ENCODE measurements at regions not wholly inside any gene's neighbourhood (a gene's known extent, or its start where the extent isn't known, plus 50 kb on each side); places are given as distances from the start of the nearest gene placed in this dataset.

DNA sequence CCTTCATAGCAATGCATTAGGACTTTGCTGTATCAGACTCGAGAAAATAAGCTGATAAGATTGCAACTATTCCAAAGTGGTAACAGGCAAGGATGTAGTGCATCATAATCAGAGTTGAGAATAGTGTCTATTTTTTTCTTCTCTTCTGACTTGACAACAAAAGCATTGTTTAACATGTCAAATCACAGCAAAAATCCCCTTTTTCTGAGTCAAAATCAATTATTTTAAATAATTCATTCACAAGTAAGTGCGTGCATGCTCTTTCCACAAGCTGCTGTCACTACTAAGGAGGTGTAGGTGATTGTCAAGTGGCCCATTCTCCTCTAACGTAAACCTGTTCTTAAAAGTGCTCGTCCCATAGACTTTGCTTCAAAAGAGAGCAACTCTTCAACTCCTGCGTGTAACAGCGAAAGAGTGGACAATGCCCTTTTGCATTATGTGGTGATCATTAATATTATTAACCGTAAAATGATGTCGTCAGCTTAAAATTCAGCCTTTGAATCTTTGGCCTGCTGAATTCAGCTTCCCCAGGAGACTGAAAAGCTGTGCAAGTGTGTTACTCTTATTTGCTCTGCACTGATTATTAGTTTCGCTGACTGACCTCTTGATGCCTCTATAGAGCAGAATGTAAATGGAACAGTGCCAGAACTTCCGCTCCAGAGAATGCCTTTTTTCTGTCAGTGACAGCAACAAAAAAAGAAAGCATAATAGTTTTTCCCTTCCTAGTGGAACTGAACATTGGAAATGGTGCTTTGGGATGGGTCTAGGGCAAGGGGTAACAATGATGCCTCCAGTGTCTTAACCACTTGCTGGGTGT is 680.8 kb upstream of the SEMA6A start:
- no peak for ATAC-seq
- no peaks in the 10 kb centered on the region for H3K27me3 ChIP-seq

DNA sequence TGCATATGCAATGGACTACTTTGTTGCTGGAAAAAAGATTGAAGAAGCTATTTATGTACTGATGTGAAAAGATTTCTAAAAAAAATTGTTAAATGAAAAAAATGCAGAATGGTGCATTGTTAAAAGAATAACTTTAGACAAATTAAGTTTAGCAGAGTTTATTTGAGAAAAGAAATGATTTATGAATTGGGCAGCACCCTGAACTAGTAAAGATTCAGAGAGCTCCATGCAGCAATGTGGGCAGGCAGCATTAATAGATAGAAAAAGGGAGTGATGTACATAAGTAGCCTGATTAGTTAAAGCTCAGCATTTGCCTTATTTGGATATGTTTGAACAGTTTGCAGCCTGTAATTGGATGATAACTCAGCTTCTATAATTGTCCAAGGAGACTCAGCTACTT is 677.9 kb upstream of the SEMA6A start:
- H3K27me3 ChIP-seq, result no peaks in the 10 kb centered on the region
- H3K36me3 ChIP-seq, result no peaks in the 10 kb centered on the region
- ATAC-seq, result no peak
- TF ChIP-seq, protein P1, sequence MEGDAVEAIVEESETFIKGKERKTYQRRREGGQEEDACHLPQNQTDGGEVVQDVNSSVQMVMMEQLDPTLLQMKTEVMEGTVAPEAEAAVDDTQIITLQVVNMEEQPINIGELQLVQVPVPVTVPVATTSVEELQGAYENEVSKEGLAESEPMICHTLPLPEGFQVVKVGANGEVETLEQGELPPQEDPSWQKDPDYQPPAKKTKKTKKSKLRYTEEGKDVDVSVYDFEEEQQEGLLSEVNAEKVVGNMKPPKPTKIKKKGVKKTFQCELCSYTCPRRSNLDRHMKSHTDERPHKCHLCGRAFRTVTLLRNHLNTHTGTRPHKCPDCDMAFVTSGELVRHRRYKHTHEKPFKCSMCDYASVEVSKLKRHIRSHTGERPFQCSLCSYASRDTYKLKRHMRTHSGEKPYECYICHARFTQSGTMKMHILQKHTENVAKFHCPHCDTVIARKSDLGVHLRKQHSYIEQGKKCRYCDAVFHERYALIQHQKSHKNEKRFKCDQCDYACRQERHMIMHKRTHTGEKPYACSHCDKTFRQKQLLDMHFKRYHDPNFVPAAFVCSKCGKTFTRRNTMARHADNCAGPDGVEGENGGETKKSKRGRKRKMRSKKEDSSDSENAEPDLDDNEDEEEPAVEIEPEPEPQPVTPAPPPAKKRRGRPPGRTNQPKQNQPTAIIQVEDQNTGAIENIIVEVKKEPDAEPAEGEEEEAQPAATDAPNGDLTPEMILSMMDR (IDR thresholded peaks at IDR 0.05), result no peak
- TF ChIP-seq POLR2AphosphoS5 (IDR thresholded peaks at IDR 0.05) (no peak), POLR2A (IDR thresholded peaks at IDR 0.05) (no peak), EP300 (IDR thresholded peaks at IDR 0.05) (no peak)
- no peaks in the 10 kb centered on the region for H3K4me1 ChIP-seq
- no peak overlapping the region for H3K4me3 ChIP-seq
- H3K9me3 ChIP-seq, result no peaks in the 10 kb centered on the region
- H3K27ac ChIP-seq, result no peak overlapping the region

More for the DNA sequence above, 680.8 kb upstream of the SEMA6A start:
- no peaks in the 10 kb centered on the region for H3K9me3 ChIP-seq
- no peak overlapping the region for H3K27ac ChIP-seq
- H3K4me3 ChIP-seq, result no peak overlapping the region
- H3K36me3 ChIP-seq, result no peaks in the 10 kb centered on the region
- H3K4me1 ChIP-seq, result no peaks in the 10 kb centered on the region
- 61 to 64% methylated on average over 10 of the region's 10 CpGs for WGBS, 2 donors (ENCODE audit: low coverage in 1 of 2)
- TF ChIP-seq EP300 (IDR thresholded peaks at IDR 0.05), result no peak
- no peak for TF ChIP-seq POLR2A (IDR thresholded peaks at IDR 0.05)
- no peak for TF ChIP-seq POLR2AphosphoS5 (IDR thresholded peaks at IDR 0.05)
- TF ChIP-seq, protein P1 (IDR thresholded peaks at IDR 0.05), result no peak

DNA sequence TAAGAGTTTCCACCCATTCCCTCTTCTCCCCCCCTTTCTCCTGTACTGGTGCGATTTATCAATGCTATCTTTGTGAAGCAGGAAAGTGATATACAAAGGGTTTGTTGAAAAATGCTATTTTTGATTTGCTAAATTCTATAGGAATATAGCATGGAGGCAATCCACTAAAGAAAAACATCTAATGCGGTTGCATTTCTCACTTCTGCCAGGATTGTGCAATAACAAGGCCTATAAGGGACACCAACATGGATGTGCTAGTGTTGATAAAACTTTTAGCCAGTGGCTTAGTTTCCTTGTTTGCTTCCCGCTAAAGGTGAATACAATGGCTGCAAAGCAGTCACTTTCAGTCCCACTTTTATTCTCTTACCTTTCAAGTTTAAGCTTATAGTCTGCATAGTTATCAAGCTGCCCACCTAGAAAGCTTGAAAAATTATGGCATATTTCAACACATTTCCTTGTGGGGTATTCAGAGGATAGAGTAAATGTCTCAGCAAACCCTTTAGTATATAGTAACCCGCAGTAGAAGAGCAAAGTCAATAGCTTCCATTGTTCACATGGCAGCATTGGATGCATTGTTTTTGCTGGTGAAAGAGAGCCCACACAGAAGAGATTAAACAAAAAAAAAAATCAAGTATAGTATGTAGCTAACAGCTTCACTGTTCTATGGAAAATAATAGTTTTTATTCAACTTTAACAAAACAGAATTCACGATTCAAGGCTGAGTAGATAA is 674.6 kb upstream of the SEMA6A start:
- Histone ChIP-seq H3K4me1 (no peaks in the 10 kb centered on the region), H3K36me3 (no peaks in the 10 kb centered on the region), H3K27me3 (no peaks in the 10 kb centered on the region), H3K9me3 (no peaks in the 10 kb centered on the region), H3K4me3 (no peak overlapping the region), H3K27ac (no peak overlapping the region)
- no peak for ATAC-seq
- TF ChIP-seq POLR2AphosphoS5 (IDR thresholded peaks at IDR 0.05) (no peak), EP300 (IDR thresholded peaks at IDR 0.05) (no peak), POLR2A (IDR thresholded peaks at IDR 0.05) (no peak)
- TF ChIP-seq, protein P1 (IDR thresholded peaks at IDR 0.05), result no peak
- WGBS, 2 donors (ENCODE audit: low coverage in 1 of 2), result 88 to 93% methylated on average over 4 to 5 of the region's 5 CpGs

DNA sequence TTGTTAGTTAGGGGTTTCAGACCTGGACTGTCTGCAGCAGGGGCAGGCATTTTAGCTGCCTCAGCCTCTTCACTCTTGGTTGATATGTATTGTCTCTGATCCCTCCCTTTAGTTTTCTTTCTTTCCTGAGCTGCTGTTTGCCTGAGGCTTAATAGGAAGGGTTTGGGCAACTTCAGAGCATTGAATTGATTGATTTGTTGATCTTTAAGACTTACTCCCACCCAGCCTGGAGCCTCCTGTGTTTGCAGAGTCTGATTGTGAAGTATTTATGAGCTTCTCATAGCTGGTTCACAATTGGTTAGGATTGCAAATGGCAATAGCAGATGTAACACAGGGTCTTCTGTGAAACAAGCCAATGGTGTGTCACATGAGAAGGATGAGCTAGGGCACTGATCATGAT is 671.8 kb upstream of the SEMA6A start:
- ATAC-seq, result no peak
- Histone ChIP-seq H3K4me1 (no peaks in the 10 kb centered on the region), H3K9me3 (no peaks in the 10 kb centered on the region), H3K4me3 (no peak overlapping the region), H3K27me3 (no peaks in the 10 kb centered on the region), H3K36me3 (no peaks in the 10 kb centered on the region), H3K27ac (no peak overlapping the region)
- TF ChIP-seq EP300 (IDR thresholded peaks at IDR 0.05), result no peak
- TF ChIP-seq POLR2AphosphoS5 (IDR thresholded peaks at IDR 0.05), result no peak
- TF ChIP-seq, protein P1 (IDR thresholded peaks at IDR 0.05), result no peak
- TF ChIP-seq POLR2A (IDR thresholded peaks at IDR 0.05), result no peak

DNA sequence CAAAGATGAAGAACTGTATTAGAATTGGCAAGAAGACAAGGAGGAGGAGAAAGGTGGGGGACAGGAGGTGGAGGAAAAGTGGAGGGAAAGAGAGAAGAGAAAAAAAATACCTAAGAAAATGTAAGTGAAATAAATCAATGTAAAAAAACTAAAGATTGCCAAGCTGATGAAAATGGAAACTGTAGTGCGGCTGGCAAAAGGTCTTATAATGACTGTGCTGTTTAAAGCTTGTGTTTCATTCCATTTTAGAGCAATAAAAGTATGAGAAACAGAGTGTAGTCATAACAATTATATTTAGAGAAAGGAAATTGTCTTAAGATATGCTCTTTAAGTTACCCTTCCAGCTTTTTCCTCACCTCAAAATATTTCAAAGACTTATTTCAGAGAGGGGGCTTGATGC is 670.5 kb upstream of the SEMA6A start:
- Histone ChIP-seq H3K36me3 (no peaks in the 10 kb centered on the region), H3K27me3 (no peaks in the 10 kb centered on the region), H3K4me3 (no peak overlapping the region), H3K27ac (no peak overlapping the region), H3K4me1 (no peaks in the 10 kb centered on the region), H3K9me3 (peaks cover 0 to 6% (median 0%) of the 10 kb centered on the region in 3 donors)
- TF ChIP-seq POLR2A (IDR thresholded peaks at IDR 0.05), result no peak
- TF ChIP-seq POLR2AphosphoS5 (IDR thresholded peaks at IDR 0.05), result no peak
- no peak for TF ChIP-seq EP300 (IDR thresholded peaks at IDR 0.05)
- TF ChIP-seq, protein P1 (IDR thresholded peaks at IDR 0.05), result no peak
- WGBS, 2 donors (ENCODE audit: low coverage in 1 of 2), result 45 to 54% methylated on average over 1 of the region's 1 CpG
- ATAC-seq, result no peak
